ENCODE measurements at regions not wholly inside any gene's neighbourhood (a gene's known extent, or its start where the extent isn't known, plus 50 kb on each side); places are given as distances from the start of the nearest gene placed in this dataset.

DNA sequence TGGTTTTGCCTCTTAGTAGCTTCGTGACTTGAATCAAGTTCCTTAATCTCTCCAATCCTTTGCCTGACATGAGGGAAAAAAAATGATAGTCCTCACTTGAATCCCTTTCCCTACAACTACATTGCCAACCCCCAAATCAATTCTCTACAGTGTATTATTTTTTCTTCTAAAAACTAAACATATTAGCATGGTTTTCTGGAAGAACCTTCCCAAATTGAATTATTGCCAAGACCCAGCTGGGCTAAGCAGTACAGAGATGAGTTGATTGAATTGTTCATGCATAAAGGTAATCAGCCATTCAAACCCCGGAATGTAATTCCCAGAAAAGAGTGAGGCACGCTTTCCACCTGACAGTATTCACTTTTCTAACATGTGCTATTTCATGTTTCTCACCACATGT, 155.6 kb upstream of the AGR3 start:
- no peak overlapping the region for H3K4me2 ChIP-seq (ENCODE audit: low read length)
- H2AFZ ChIP-seq (ENCODE audit: low read depth, low read length), result no peak overlapping the region
- H3K79me2 ChIP-seq (replicated peaks; ENCODE audit: insufficient read depth, low read length), result no peaks in the 10 kb centered on the region
- H3K4me3 ChIP-seq (ENCODE audit: low read length), result no peak overlapping the region
- H3K27me3 ChIP-seq (ENCODE audit: insufficient read depth, low read depth, low read length), result no peaks in the 10 kb centered on the region
- H3K36me3 ChIP-seq (ENCODE audit: insufficient read depth, low read length), result no peaks in the 10 kb centered on the region
- H3K9ac ChIP-seq (ENCODE audit: low read length), result no peak overlapping the region
- H4K20me1 ChIP-seq (ENCODE audit: insufficient read depth), result no peaks in the 10 kb centered on the region
- no peaks in the 10 kb centered on the region for H3K9me2 ChIP-seq (ENCODE audit: insufficient read depth, low read length)
- H3F3A ChIP-seq (ENCODE audit: insufficient read depth, low read length, poor library complexity, severe bottlenecking), result no peaks in the 10 kb centered on the region
- H3K27ac ChIP-seq (ENCODE audit: low read length), result no peak overlapping the region
- no peaks in the 10 kb centered on the region for H3K9me3 ChIP-seq (ENCODE audit: low read length)
- TF ChIP-seq MXI1 (conservative IDR thresholded peaks at IDR 0.05; ENCODE audit: poor library complexity, severe bottlenecking) (no peak), SMC3 (conservative IDR thresholded peaks at IDR 0.05; ENCODE audit: poor library complexity) (no peak), EZH2 (IDR thresholded peaks at IDR 0.05; ENCODE audit: borderline replicate concordance, insufficient read depth, low read length, poor library complexity, severe bottlenecking) (no peak), RAD21 (conservative IDR thresholded peaks at IDR 0.05) (no peak), POLR2AphosphoS5 (IDR thresholded peaks at IDR 0.05) (no peak), TAF1 (IDR thresholded peaks at IDR 0.05; ENCODE audit: low read depth) (no peak), EP300 (conservative IDR thresholded peaks at IDR 0.05; ENCODE audit: poor library complexity, severe bottlenecking) (no peak)
- TF ChIP-seq, protein P1, sequence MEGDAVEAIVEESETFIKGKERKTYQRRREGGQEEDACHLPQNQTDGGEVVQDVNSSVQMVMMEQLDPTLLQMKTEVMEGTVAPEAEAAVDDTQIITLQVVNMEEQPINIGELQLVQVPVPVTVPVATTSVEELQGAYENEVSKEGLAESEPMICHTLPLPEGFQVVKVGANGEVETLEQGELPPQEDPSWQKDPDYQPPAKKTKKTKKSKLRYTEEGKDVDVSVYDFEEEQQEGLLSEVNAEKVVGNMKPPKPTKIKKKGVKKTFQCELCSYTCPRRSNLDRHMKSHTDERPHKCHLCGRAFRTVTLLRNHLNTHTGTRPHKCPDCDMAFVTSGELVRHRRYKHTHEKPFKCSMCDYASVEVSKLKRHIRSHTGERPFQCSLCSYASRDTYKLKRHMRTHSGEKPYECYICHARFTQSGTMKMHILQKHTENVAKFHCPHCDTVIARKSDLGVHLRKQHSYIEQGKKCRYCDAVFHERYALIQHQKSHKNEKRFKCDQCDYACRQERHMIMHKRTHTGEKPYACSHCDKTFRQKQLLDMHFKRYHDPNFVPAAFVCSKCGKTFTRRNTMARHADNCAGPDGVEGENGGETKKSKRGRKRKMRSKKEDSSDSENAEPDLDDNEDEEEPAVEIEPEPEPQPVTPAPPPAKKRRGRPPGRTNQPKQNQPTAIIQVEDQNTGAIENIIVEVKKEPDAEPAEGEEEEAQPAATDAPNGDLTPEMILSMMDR (IDR thresholded peaks at IDR 0.05; ENCODE audit: poor library complexity, severe bottlenecking), result no peak
- TF ChIP-seq, protein P2, sequence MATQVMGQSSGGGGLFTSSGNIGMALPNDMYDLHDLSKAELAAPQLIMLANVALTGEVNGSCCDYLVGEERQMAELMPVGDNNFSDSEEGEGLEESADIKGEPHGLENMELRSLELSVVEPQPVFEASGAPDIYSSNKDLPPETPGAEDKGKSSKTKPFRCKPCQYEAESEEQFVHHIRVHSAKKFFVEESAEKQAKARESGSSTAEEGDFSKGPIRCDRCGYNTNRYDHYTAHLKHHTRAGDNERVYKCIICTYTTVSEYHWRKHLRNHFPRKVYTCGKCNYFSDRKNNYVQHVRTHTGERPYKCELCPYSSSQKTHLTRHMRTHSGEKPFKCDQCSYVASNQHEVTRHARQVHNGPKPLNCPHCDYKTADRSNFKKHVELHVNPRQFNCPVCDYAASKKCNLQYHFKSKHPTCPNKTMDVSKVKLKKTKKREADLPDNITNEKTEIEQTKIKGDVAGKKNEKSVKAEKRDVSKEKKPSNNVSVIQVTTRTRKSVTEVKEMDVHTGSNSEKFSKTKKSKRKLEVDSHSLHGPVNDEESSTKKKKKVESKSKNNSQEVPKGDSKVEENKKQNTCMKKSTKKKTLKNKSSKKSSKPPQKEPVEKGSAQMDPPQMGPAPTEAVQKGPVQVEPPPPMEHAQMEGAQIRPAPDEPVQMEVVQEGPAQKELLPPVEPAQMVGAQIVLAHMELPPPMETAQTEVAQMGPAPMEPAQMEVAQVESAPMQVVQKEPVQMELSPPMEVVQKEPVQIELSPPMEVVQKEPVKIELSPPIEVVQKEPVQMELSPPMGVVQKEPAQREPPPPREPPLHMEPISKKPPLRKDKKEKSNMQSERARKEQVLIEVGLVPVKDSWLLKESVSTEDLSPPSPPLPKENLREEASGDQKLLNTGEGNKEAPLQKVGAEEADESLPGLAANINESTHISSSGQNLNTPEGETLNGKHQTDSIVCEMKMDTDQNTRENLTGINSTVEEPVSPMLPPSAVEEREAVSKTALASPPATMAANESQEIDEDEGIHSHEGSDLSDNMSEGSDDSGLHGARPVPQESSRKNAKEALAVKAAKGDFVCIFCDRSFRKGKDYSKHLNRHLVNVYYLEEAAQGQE (IDR thresholded peaks at IDR 0.05; ENCODE audit: borderline replicate concordance), result no peak

DNA sequence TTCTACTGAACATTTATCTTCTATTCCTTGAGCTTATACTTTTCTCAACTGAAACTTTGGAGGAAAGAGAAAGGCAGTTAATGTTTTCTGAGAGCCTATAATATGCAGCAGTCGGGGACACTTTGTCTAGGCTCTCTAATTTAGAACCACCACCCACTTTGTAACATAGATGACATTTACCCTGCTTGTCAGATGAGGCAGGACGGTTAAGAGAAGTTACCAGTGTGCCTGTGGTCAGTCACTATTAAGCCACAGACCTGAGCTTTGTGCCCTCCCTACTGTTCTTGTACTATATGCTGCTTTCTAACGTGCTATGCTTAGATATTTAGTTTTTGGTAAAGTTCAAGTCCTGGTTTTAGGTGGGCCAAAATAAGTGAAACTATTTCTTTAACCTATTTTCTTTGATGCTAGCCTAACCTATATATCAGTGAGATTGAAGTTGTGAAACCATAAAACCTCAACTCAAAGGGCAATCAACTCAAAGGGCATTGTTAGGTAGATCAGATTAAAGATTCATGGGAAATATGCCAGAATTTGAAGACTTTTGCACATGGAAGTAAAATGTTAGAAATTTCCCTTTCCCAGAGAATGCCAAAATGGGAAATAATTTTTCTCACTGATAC, 156.5 kb upstream of the AGR3 start:
- no peaks in the 10 kb centered on the region for H3F3A ChIP-seq (ENCODE audit: insufficient read depth, low read length, poor library complexity, severe bottlenecking)
- no peak overlapping the region for H2AFZ ChIP-seq (ENCODE audit: low read depth, low read length)
- no peaks in the 10 kb centered on the region for H3K9me2 ChIP-seq (ENCODE audit: insufficient read depth, low read length)
- TF ChIP-seq MXI1 (conservative IDR thresholded peaks at IDR 0.05; ENCODE audit: poor library complexity, severe bottlenecking) (no peak), EP300 (conservative IDR thresholded peaks at IDR 0.05; ENCODE audit: poor library complexity, severe bottlenecking) (no peak), SMC3 (conservative IDR thresholded peaks at IDR 0.05; ENCODE audit: poor library complexity) (no peak), TAF1 (IDR thresholded peaks at IDR 0.05; ENCODE audit: low read depth) (no peak)
- no peaks in the 10 kb centered on the region for H3K79me2 ChIP-seq (replicated peaks; ENCODE audit: insufficient read depth, low read length)
- H3K27me3 ChIP-seq (ENCODE audit: insufficient read depth, low read depth, low read length), result no peaks in the 10 kb centered on the region
- H3K4me2 ChIP-seq (ENCODE audit: low read length), result no peak overlapping the region
- no peaks in the 10 kb centered on the region for H4K20me1 ChIP-seq (ENCODE audit: insufficient read depth)
- H3K27ac ChIP-seq (ENCODE audit: low read length), result no peak overlapping the region
- H3K36me3 ChIP-seq (ENCODE audit: insufficient read depth, low read length), result no peaks in the 10 kb centered on the region
- no peaks in the 10 kb centered on the region for H3K9me3 ChIP-seq (ENCODE audit: low read length)
- H3K9ac ChIP-seq (ENCODE audit: low read length), result no peak overlapping the region
- no peak overlapping the region for H3K4me3 ChIP-seq (ENCODE audit: low read length)

Data from neural cell (in vitro differentiated cells).